Suprapubic skin (tissue), 4 donors: ENCODE measurements at regions not wholly inside any gene's neighbourhood (a gene's known extent, or its start where the extent isn't known, plus 50 kb on each side); places are given as distances from the start of the nearest gene placed in this dataset.

ENCODE experiments used
- POLR2A ChIP-seq, 2 donors: fragments of 450-650 bp; IDR thresholded peaks; one replicate each; pipeline ENCODE4 v1.6.1; 2017; ENCODE audit warnings: antibody characterized with exemption in 2 of 2, mild to moderate bottlenecking in 2 of 2, moderate library complexity in 2 of 2
- POLR2AphosphoS5 ChIP-seq, 3 donors: sonication (generic); formaldehyde crosslinking; IDR thresholded peaks; one replicate each; pipeline ENCODE4 v1.6.1; 2017; ENCODE audit warnings: antibody characterized with exemption in 3 of 3
- TF ChIP-seq, protein P1 (sequence below), 2 donors: fragments of 200-600 bp in 1 of 2; fragments of 450-650 bp in 1 of 2; sonication (generic) in 1 of 2; IDR thresholded peaks; one replicate each; pipeline ENCODE4 v1.5.1; 2016 to 2019; ENCODE audit warnings: antibody characterized with exemption in 2 of 2, mild to moderate bottlenecking in 1 of 2, moderate library complexity in 1 of 2

DNA sequence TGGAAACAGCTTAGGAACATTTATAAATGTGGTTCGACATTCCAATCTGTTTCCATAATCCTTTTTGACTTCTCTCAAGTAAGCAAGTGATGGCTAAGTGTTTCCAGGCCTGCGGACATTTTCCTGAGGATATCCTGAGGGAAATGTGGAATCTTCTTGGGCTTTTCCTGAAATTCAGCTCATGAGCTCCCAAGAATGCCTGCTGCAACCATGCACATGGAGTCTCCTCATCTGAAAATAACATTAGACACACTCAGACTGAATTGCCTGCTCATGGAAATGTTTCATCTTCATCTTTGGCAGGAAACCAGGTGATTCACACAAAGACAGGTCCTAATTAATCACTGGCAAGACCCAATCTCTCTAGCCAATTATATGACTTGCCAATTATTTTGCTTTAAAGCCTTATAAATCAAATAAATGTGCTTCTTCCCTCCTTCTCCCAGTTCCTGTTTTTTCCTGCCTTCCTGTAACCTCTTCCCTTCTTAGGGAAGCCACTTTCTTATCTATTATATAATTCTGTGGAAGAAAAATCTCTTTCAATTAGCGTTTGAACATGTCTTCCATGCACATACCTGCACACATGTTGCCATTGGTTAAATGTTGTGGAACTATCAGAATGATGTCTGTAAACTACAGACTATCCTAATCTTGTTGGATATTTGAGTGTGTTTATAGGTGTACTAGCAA is 104.6 kb upstream of the MXRA5 start:
- TF ChIP-seq, protein P1, sequence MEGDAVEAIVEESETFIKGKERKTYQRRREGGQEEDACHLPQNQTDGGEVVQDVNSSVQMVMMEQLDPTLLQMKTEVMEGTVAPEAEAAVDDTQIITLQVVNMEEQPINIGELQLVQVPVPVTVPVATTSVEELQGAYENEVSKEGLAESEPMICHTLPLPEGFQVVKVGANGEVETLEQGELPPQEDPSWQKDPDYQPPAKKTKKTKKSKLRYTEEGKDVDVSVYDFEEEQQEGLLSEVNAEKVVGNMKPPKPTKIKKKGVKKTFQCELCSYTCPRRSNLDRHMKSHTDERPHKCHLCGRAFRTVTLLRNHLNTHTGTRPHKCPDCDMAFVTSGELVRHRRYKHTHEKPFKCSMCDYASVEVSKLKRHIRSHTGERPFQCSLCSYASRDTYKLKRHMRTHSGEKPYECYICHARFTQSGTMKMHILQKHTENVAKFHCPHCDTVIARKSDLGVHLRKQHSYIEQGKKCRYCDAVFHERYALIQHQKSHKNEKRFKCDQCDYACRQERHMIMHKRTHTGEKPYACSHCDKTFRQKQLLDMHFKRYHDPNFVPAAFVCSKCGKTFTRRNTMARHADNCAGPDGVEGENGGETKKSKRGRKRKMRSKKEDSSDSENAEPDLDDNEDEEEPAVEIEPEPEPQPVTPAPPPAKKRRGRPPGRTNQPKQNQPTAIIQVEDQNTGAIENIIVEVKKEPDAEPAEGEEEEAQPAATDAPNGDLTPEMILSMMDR (IDR thresholded peaks at IDR 0.05), result no peak
- TF ChIP-seq POLR2AphosphoS5 (IDR thresholded peaks at IDR 0.05) (no peak), POLR2A (IDR thresholded peaks at IDR 0.05) (no peak)
